Cardiac fibroblast (primary cell): ENCODE measurements at regions not wholly inside any gene's neighbourhood (a gene's known extent, or its start where the extent isn't known, plus 50 kb on each side); places are given as distances from the start of the nearest gene placed in this dataset.

Source experiments
- DNase-seq, 2 donors: peaks; one replicate each; pipeline versions ENCODE4 v3.0.0 to v3.0.0-alpha.2; 2010; ENCODE audit warnings: low read depth in 2 of 2
- H3K4me3 ChIP-seq, 2 donors: replicated peaks in 1 of 2; 1 replicate in 1 of 2; 2 replicates in 1 of 2; pipeline ENCODE4 v1.5.1; 2011; ENCODE audit warnings: low read depth in 2 of 2, low read length in 2 of 2, mild to moderate bottlenecking in 2 of 2, moderate library complexity in 1 of 2
- TF ChIP-seq, protein P1 (sequence below): IDR thresholded peaks from one replicate; pipeline ENCODE4 v1.5.1; 2011; ENCODE audit warnings: low read depth, mild to moderate bottlenecking, low read length, inconsistent platforms

GRCh38 chr10:91077549-91078071 is 142.9 kb upstream of the PCGF5 start:
- DNase-seq, result peak; percentile 26 to 59
- TF ChIP-seq, protein P1, sequence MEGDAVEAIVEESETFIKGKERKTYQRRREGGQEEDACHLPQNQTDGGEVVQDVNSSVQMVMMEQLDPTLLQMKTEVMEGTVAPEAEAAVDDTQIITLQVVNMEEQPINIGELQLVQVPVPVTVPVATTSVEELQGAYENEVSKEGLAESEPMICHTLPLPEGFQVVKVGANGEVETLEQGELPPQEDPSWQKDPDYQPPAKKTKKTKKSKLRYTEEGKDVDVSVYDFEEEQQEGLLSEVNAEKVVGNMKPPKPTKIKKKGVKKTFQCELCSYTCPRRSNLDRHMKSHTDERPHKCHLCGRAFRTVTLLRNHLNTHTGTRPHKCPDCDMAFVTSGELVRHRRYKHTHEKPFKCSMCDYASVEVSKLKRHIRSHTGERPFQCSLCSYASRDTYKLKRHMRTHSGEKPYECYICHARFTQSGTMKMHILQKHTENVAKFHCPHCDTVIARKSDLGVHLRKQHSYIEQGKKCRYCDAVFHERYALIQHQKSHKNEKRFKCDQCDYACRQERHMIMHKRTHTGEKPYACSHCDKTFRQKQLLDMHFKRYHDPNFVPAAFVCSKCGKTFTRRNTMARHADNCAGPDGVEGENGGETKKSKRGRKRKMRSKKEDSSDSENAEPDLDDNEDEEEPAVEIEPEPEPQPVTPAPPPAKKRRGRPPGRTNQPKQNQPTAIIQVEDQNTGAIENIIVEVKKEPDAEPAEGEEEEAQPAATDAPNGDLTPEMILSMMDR, result no peak

GRCh38 chr10:91080776-91081175 is 139.7 kb upstream of the PCGF5 start:
- TF ChIP-seq, protein P1, result no peak
- no peak for DNase-seq
- H3K4me3 ChIP-seq, result no peak overlapping the region

More at GRCh38 chr10:91077549-91078071, 142.9 kb upstream of the PCGF5 start:
- no peak overlapping the region for H3K4me3 ChIP-seq

- no peak for DNase-seq
- TF ChIP-seq, protein P1, result no peak
- H3K4me3 ChIP-seq, result no peak overlapping the region
These were observed 138.0 kb upstream of the PCGF5 start for GRCh38 chr10:91082447-91082846.

- DNase-seq, result peak; percentile 29 to 43
- no peak overlapping the region for H3K4me3 ChIP-seq
- TF ChIP-seq, protein P1, result peak; percentile 17
These were observed 131.9 kb upstream of the PCGF5 start for GRCh38 chr10:91088300-91089140.

DNA sequence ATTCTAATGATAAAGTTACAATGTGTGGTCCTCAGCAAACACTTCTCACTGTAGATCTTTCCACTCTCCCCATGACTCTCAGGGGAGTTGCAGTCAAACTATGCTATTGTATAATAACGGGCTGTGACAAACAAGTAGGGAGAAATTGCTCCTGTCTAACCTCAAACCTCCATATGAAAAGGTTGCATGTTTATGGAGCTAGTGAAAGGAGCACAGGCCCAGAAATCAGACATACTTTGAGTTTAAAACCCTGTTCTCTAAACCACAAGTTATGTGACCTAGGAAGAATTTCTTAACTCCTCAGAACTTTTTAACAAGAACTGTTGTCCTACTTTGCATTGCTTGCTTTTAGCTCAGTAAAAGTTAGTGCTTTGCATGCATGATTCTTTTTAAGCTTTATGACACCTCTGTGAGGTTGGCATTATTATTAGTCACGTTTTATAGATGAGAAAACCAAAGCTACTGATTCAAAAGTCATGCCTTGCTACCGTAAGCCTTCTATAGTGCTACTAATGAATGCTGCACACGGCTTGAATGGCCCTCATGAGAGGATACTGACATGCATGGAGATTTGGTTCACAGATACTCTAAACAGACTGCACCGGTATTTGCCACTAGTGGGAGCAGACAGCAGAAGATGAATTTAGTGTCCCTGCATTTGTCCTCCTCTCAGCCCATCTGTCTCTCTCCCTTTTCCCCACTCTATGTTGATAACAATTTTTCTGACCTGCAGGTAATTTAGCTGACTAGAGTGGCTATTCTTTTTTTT is 129.5 kb upstream of the PCGF5 start:
- TF ChIP-seq, protein P1, result peak; percentile 33
- H3K4me3 ChIP-seq, result no peak overlapping the region
- peak in 1 of 2 donors; percentile 18 for DNase-seq

DNA sequence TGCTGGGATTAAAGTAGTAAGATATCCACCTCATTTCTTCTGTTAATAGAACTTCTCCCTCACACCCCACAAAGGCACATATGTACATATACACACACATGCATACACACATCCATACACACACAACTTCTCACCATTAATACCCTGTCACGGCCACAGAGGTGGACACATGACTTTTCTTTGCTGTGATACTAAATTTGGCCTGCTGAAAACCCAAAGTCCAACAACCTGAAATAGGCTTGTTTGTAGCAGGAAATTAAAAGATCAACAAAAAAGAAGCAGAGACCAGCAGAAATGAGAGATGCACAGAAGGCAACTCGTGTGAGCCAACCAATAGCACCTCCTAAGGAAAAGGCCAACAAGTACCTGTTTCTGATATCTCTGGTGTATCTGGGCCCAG is 128.7 kb upstream of the PCGF5 start:
- TF ChIP-seq, protein P1, result no peak
- DNase-seq, result no peak
- no peak overlapping the region for H3K4me3 ChIP-seq
